DLD1 (cell line): ENCODE measurements at regions not wholly inside any gene's neighbourhood (a gene's known extent, or its start where the extent isn't known, plus 50 kb on each side); places are given as distances from the start of the nearest gene placed in this dataset.

Experiments used
- in situ Hi-C: cut with HindIII; loops from 2 replicates; pipeline ENCODE4 v1.10.0; 2017; ENCODE audit warnings: low sequenced_read_pairs

DNA sequence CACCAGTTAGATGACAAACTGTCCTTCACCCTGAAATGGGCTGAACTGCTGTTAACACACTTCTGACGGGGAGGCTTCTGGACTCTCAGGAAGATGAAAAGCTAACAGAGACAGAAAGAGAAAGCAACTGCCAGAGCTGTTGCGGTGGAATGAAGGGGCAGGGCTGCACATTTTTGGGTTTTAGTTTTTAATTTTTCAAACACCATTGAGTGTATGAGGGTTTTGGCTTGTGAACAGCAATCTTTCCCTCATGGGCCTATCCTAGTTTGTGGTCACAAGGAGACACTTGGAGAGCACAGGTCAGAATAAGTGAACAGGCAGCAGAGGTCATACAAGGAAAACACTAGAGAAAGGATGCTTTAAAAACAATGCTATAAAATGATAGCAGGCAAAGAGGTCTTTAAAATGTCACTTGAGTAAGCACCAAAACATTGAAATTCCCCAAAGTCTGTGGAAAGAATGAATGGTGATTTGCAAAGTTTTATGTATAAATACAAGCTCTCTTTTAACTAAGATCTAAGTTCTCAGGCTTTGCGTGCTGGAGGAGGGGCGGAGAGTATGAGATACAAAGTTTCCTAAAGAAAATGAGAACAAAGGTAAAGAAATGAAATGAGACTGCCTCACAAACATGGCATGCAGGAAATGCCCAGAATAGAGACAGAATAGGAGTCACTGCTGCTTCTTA is 101.4 kb upstream of the GLI3 start:
- in situ Hi-C loops, result no loop called here

DNA sequence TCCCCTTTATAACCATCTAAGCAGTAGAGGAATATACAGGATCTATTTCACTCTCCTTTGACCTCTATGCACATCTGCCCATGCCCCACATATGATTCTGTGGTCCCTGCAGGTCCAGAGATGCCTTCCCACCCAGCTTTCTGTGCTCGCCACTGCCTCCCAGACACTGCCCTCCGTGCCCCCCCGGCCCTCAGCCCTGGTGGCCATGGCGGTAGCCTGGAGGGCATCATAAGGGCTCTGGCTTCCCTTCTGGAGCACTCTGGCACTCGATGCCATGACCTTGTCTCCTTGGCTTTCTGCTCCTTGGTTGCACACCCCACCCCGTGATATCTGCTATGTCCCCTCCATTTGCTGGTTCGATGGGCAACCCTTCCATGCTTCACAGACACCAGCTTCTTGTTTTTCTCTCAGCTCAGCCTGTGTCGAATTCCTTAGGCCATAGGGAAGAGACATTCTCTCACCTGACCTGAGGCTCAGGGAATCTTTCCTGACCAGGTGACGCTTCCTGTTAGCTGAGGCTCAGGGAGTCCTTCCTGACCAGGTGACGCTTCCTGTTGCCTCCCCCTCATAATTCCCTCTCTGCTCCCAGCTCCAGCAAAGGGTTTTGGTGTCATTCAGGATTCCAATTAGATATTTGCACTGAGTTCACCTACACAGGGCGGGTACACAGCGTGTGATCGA is 100.4 kb upstream of the GLI3 start:
- in situ Hi-C loops, result no loop called here

DNA sequence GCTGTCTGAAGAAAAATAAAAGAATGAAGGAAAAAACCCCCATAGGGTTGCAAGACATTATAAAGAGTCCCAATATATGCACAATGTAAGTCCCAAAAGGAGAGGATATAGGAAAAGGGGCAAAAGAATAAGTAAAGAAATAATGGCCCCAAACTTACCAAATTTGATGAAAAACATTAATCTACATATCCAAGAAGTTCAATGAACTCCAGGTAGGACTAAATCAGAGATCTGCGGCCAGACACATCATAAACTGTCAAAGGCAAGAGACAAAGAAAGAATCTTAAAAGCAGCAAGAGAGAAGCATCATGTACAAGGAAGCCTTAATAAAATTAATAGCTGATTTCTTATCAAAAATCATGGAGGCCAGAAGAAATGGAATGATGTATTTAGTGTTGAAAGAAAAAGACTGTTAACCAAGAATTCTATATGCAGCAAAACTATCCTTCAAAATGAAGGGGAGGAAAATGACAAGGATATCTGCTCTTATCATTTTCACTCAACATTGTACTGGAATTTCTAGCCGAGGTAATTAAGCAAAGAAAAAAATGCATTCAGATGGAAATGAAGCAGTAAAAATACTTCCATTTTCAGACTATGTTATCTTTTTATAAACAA is 95.7 kb upstream of the GLI3 start:
- in situ Hi-C loops, result no loop called here

DNA sequence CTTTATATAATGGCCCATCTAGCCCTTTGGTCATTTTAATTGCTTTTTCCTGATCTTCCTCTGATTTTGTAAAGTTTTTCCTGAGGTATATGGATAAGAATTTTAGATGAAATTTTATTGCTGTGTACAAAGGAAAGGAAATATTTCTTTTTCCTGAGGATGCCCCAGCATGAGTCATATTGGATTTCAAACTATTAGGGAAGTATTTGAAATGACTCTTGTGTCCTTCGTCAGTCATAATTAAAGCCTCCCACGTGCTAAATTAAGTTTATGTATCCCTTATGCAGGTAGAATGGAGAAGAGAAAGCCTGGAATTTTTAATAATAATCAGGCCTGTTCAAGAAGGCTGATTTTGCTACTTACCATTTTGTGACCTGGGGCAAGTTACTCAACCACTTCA is 82.6 kb upstream of the GLI3 start:
- in situ Hi-C loops, result no loop called here

DNA sequence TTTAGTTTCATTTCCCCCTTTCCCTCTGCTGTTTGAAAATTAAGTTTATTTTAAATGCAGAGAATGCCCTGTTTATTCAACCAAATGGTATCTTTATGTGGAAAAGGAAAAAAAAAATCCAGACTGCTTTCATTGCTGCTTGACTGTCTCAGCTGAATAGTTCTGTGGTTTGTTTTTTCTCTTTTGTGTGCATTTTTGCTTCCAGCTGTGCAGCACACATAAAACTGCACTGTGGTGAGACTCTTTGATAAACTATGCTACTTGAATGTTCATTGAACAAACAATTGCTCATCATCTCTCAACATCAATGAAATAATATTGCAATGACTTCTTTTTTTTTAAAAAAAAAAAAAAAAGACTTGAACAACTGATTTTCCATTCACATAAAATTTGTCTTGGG is 78.6 kb upstream of the GLI3 start:
- in situ Hi-C loops, result no loop called here

DNA sequence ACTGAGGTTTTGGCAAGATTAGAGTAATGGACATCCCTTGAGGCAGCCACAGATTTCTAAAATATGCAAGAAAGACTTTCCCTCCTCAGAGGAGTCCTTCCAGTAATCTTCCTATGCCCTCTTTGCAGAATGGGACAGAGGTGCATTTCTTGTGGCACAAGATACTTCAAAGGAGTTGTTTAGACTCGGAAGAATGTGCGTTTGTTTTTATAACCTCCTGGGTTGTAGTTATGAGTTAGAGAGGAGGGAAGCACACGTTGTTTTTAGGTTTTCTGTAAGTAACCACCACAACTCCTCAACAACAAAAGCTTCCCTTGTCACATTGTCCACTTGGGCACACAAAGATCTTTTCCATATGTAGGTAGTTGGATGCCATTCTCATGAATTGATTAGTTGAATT is 78.1 kb upstream of the GLI3 start:
- in situ Hi-C loops, result no loop called here

DNA sequence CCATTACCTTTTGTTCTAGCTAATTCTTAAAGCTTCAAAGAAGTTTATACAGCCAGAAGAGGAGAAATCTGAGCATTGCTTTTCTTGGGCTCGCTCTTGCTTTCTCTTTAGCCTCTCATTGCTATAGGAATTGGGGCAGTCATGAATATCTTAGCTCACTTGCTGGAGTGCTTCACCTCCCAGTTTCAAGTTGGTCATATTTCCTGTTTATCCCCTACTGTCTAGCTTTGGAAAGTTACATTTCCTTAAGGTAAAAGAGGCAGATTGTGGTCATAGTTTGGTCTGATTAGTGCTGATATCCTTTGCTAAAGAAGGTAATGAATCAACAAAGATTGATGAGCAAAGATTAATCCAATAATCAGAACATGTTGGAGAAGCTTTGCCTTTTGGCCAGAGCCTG is 77.7 kb upstream of the GLI3 start:
- in situ Hi-C loops, result no loop called here

DNA sequence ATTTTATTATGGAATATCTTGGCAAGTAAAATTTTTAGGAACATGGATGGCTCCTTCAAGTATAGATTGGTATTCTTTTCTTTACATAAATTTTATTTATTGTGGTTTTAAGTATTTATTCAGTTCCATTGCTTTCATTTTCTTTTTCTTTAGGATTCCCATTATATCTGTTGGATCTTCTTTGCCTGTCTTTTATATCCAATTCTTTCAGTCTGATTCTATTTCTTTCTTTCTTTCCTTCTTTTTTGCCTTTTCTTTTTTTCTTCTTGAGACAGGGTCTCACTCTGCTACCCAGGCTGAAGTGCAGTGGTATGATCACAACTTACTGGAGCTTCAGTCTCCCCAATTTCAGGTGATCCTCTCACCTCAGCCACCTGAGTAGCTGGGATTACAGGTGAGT is 74.2 kb upstream of the GLI3 start:
- in situ Hi-C loops, result no loop called here

DNA sequence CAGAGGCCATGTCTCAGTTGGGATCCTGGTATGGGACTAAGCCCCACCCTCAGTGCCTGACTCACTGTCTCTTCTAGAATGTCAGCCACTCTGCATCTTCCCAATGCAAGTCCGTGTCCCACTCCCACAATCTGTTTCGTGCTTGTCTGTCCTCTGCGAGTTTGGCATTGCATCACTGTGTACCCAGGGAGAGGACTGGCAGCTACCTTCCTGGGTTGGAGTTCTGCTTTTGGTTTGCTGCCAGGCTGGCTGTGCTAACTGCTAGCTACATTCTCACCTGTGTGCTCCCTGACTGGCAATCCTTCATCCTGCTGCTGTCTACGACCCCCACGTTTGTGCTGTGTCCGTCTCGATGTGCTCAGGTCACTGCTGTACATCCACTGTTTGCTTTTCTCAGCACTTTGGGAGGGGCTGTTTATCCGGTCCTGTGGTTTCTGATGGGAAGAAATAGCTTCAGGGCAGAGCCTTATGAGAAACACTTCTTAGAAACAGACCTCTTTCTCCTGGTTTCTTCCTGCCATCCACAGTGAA is 56.0 kb upstream of the GLI3 start:
- in situ Hi-C loops, result no loop called here

DNA sequence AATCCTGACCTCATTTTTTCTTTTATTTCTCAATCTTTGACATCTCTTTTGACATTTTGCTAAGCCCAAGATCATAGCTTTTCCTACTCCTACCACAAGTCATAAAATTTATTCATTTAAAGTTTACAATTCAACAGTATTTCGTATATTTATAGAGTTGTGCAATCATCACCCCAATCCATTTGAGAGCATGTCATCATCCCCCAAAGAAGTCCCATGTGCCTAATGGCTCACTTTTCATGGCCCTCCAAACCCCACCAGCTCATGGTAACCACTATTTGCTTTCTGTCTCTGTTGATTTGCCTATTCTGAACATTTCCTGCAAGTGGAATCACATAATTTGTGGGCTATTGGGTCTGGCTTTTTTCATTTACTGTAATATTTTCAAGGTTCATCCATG is 52.5 kb upstream of the GLI3 start:
- in situ Hi-C loops, result no loop called here
